ENCODE measurements at regions not wholly inside any gene's neighbourhood (a gene's known extent, or its start where the extent isn't known, plus 50 kb on each side); places are given as distances from the start of the nearest gene placed in this dataset.

DNA sequence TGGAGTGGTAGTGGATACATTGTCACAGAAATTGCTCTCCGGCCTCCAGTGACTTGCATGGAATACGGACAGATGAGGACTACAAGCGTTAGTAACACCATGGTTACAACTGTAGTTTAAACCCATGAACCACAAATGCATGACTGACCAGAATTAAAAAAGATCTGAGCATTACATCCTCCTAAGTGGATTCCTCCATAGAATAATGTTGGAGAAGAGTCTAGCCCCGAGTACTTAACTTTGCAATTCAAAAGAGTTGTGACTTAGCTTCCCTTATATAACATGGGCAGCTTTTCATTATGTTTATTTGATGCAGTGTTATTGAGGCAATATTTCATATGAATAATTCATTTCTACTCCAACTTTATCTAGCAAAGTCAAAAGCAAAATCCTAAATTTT is 457.2 kb upstream of the TMPO start (continued):
- TF ChIP-seq BRF1 (IDR thresholded peaks at IDR 0.05; ENCODE audit: borderline replicate concordance, extremely low read depth, insufficient read length) (no peak), RUNX1 (IDR thresholded peaks at IDR 0.05; ENCODE audit: low read depth) (no peak), SIN3A (IDR thresholded peaks at IDR 0.05; ENCODE audit: borderline replicate concordance in 2 of 2, control insufficient read depth in 1 of 2, low read depth in 2 of 2, low read length in 2 of 2) (no peak), RAD21 (CRISPR knock-in tag; conservative IDR thresholded peaks at IDR 0.05 in 1 of 2, IDR thresholded peaks at IDR 0.05 in 1 of 2) (no peak), NCOA4 (IDR thresholded peaks at IDR 0.05; ENCODE audit: partially characterized antibody) (no peak), ZNF586 (CRISPR knock-in tag; conservative IDR thresholded peaks at IDR 0.05) (no peak)
- TF ChIP-seq, protein P1, sequence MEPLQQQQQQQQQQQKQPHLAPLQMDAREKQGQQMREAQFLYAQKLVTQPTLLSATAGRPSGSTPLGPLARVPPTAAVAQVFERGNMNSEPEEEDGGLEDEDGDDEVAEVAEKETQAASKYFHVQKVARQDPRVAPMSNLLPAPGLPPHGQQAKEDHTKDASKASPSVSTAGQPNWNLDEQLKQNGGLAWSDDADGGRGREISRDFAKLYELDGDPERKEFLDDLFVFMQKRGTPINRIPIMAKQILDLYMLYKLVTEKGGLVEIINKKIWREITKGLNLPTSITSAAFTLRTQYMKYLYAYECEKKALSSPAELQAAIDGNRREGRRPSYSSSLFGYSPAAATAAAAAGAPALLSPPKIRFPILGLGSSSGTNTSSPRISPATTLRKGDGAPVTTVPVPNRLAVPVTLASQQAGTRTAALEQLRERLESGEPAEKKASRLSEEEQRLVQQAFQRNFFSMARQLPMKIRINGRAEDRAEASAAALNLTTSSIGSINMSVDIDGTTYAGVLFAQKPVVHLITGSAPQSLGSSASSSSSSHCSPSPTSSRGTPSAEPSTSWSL (CRISPR knock-in tag; IDR thresholded peaks at IDR 0.05; ENCODE audit: borderline replicate concordance) = no peak
- TF ChIP-seq, protein P2, sequence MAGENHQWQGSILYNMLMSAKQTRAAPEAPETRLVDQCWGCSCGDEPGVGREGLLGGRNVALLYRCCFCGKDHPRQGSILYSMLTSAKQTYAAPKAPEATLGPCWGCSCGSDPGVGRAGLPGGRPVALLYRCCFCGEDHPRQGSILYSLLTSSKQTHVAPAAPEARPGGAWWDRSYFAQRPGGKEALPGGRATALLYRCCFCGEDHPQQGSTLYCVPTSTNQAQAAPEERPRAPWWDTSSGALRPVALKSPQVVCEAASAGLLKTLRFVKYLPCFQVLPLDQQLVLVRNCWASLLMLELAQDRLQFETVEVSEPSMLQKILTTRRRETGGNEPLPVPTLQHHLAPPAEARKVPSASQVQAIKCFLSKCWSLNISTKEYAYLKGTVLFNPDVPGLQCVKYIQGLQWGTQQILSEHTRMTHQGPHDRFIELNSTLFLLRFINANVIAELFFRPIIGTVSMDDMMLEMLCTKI (IDR thresholded peaks at IDR 0.05; ENCODE audit: partially characterized antibody) = no peak

DNA sequence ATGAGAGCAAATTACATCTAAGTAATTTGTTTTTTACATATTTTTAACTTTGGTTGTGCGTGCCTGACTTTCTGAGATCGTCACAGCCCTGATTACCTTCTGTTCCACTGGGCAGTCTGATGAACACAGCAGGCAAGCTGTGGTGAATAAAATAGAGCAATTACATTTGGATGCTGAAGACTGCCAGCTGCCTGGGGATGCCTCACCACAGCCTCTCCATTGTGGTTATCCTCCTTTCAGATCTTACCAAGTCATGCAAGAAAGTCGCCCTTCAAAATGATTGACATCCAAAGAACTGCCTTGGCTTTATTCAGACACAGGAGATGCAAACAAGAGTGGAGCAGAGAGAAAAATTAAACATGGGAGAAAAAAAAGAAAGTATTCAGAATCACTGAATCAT is 456.6 kb upstream of the TMPO start:
- Histone ChIP-seq H3K4me2 (ENCODE audit: insufficient read depth, low read length) (no peak overlapping the region), H3K4me3 (no peak overlapping the region), H3K9me1 (ENCODE audit: control insufficient read depth, insufficient read depth, low read length) (no peaks in the 10 kb centered on the region), H3K27ac (ENCODE audit: extremely low read depth, low read depth, low read length) (no peak overlapping the region), H3K79me2 (ENCODE audit: control insufficient read depth, insufficient read depth, low read length) (no peaks in the 10 kb centered on the region), H3K9me3 (replicated peaks; ENCODE audit: control insufficient read depth, insufficient read depth, low read depth, low read length) (no peaks in the 10 kb centered on the region), H3K9ac (ENCODE audit: insufficient read depth in 1 of 2, low read depth in 2 of 2, low read length in 2 of 2) (no peak overlapping the region), H3K27me3 (ENCODE audit: control insufficient read depth in 2 of 2, insufficient read depth in 2 of 2, low read length in 2 of 2) (no peaks in the 10 kb centered on the region), H3K36me3 (ENCODE audit: control insufficient read depth, insufficient read depth, low read length) (no peaks in the 10 kb centered on the region), H3K4me1 (replicated peaks in 1 of 2; ENCODE audit: control insufficient read depth in 2 of 2, insufficient read depth in 2 of 2, low read length in 2 of 2) (no peaks in the 10 kb centered on the region), H4K20me1 (replicated peaks; ENCODE audit: control insufficient read depth, insufficient read depth, low read length) (no peaks in the 10 kb centered on the region), H2AFZ (ENCODE audit: low read depth, low read length) (no peak overlapping the region)
- FAIRE-seq (no peak), ATAC-seq (no peak), DNase-seq (ENCODE audit: extremely low read depth in 1 of 4, low spot score in 3 of 4) (no peak)
- TF ChIP-seq MECOM (CRISPR knock-in tag; IDR thresholded peaks at IDR 0.05) (no peak), ZNF507 (tag; conservative IDR thresholded peaks at IDR 0.05) (no peak), GABPA (tag; conservative IDR thresholded peaks at IDR 0.05; ENCODE audit: low read depth) (no peak), HMG20B (CRISPR knock-in tag; IDR thresholded peaks at IDR 0.05) (no peak), MEF2A (IDR thresholded peaks at IDR 0.05; ENCODE audit: control insufficient read depth, low read depth, low read length) (no peak), PCBP1 (IDR thresholded peaks at IDR 0.05; ENCODE audit: low read depth, low read length, poor library complexity, severe bottlenecking) (no peak), XRCC4 (IDR thresholded peaks at IDR 0.05; ENCODE audit: extremely low read depth, insufficient read depth, insufficient read length) (no peak), MCM2 (IDR thresholded peaks at IDR 0.05; ENCODE audit: low read depth) (no peak), FOXK2 (conservative IDR thresholded peaks at IDR 0.05 in 1 of 2, IDR thresholded peaks at IDR 0.05 in 1 of 2; ENCODE audit: low read depth in 2 of 2) (no peak)
- whole genome bisulfite sequencing (ENCODE audit: insufficient coverage, low coverage, missing lambda C conversion rate) = 6% methylated on average over 3 of the region's 3 CpGs
- ChIA-PET POLR2A (interaction anchor here (0.7 kb wide), 1 partner anchor 311 kb away, joined by 3 read pairs; no protein-coding TSS in a partner anchor), CTCF (ENCODE audit: low intra/inter-chr PET ratio) (no interaction called here)
- in situ Hi-C loops (cut with MboI) (no loop called here), intact Hi-C loops (cut with micrococcal nuclease) (no loop called here)
- BruUV-seq (replicated peaks) = no TSS peak

Data from K562 (cell line).